Activated T-cell treated with anti-CD3 and anti-CD28 coated beads, Interleukin-2, amount 50 U/mL, for 48 hours (primary cell): ENCODE measurements at regions not wholly inside any gene's neighbourhood (a gene's known extent, or its start where the extent isn't known, plus 50 kb on each side); places are given as distances from the start of the nearest gene placed in this dataset.
"Not testable (repeated sequence)": the region's sequence is repeated elsewhere in the genome, so short reads cannot be mapped to it uniquely, and the experiment has no call there.

ENCODE experiments used
- DNase-seq, 2 experiments: peaks; one replicate each; pipeline ENCODE4 v3.0.0-alpha.2; 2020

DNA sequence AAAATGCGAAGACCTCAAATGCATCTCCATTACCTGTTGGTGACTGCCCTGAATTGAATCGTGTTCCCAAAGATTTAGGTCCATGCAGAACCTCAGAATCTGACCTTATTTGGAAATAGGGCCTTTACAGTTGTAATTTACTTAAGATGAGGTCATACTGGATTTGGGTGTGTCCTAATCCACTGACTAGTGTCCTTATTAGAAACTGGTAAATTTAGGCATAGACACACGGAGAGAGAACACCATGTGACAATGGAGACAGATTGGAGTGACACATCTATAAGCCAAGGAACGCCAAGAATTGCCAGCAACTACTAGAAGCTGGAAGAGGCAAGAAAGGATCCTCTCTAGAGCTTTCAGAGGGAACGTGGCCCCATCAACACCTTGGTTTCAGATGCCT, 203.1 kb downstream of the SMAD2 start:
- no peak for DNase-seq

GRCh38 chr18:47726550-47726949, 203.9 kb downstream of the SMAD2 start:
- no peak for DNase-seq

DNA sequence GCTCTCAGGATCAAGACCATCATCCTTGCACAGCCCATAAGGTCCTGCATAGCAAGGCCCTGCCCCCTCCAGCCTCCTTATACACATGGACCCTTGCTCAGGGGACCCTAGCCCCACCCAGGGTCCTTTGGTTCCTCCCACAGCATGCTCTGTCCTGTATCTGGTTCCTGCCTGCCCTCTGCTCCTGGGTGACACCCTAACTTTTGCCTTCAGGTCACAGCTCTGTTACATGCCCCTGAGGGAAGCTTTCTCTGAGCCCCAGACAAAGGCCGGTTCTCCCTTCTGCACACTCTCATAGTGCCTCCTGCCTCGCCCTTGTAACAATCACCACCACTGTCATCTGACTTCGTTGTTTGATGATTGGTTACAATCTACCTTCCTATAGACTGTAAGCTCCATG, 204.8 kb downstream of the SMAD2 start:
- no peak for DNase-seq

DNA sequence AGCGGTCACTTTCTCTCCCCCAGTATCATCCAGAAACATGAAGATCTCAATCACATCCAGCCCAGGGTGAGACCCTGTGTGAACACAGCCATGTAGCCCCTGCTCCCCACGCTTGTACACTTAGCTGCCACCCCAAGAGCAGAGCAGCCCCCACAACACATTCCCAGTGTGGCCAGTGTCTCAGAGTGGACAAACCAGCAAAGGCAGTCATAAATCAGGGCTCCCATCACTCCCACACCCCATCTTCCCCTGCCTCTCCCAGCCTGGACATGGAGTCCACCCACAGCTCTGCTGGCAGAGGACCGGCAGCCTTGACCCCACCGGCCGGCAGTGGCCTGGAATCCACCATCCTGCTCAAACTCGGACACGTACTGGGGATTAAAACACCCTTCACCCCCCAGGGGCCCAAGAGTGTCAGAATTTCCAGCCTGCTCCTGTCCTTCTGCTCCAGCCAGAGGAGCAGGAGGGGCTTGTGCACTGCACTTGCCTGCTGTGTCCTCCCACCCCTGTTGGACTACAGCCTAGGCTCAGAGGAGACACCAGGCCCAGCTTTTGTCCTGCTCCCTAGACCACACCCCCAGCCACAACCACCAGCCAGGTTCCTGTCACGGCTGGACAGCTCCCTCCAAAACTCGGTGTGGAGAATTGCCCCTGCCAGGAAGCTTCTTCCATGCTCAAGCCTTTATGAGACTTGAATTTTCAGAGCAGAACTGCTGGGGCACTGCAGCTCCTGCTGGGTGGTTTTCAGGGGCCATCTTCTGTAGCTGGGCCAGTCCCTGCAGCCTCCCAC, 206.1 kb downstream of the SMAD2 start:
- DNase-seq: no peak

- DNase-seq: no peak
Observed at GRCh38 chr18:47721876-47722275, 208.6 kb downstream of the SMAD2 start.

GRCh38 chr18:47720741-47721140, 209.7 kb downstream of the SMAD2 start:
- no peak for DNase-seq

GRCh38 chr18:47719096-47719780, 211.2 kb downstream of the SMAD2 start:
- DNase-seq: no peak

DNA sequence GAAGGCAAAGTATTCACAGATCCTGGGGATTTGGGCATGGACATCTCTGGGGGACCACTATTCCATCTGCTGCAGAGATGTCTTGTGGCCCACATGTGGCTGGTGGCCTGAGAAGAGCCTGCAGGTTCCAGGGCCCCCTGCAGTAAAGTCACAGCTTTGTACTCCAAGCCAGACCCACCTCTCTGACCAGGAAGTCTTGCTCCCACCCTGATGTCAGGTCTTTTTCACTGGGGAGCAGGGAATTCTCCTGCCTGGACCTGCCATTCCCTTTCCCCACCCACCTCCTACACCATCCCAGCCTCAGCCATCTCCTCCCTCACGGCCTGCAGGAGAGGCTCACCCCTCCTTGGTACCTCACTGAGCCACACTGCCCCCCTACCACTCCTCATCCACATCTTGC, 211.8 kb downstream of the SMAD2 start:
- DNase-seq: no peak

DNA sequence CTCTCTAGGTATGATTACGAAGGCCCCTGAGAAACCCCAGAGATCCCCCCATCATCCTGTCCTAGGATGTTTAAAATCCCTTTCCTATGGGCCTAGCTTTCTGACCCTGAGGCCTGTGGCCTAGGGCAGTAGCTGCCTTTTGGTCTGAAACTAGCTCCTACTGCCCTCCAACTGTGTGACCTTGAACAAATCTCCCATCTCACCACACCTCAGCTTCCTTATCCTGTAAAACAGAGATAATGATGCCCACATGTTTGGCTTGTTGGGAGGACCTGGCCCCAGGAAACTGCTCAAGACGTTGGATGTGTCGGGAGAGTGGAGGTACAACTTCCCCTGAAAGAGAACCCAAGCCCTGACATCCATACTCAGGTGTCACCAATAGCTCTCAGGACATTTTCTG, 213.2 kb downstream of the SMAD2 start:
- no peak for DNase-seq

DNA sequence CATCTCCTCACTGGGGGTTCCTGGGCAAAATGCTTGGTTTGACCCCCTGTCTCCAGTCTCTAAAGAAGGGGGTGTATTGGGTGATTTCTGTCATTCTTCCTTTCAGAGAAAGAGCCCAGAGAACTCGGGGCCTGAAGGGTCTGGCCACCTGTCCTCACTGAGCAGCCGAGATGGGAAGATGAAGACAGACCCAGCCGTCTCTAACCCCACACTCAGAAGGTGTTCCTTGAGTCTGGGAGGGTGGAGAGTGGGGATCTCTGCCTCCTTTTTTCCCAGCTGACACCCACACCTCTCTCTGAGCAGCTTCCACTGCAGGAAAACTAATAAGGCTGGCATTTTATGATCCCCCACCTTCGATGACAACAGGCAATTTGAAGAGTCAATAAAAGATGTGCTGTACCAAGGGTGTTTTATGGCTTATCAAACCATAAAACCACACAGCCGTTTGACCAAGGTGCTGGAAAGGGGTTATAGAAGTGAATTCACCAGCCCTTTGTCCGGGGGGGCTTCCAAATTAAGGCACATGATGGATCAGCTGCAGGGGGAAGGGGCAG, 213.8 kb downstream of the SMAD2 start:
- no peak for DNase-seq

GRCh38 chr18:47710451-47710850, 220.0 kb downstream of the SMAD2 start:
- no peak for DNase-seq

- no peak for DNase-seq
Observed at GRCh38 chr18:47709556-47709955, 220.9 kb downstream of the SMAD2 start.

DNA sequence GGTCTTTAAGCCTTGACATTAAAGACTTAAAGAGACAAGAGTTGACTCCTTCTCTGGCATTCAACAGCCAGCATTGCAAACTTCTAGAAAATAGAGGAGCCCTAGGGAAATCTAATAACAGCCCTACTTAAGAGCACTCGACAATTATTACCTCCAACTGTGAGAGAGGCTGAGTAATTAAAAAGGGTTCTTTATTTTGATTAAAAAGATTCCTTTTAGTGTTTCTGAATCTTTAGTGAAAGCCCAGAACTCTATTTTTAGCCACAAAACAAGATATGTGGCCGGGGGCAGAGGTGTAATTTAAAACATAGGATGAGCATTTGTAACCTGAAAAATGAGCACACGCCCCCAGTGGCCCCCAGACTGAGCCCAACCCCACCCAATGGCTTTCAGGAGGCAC, 222.3 kb downstream of the SMAD2 start:
- DNase-seq: no peak

GRCh38 chr18:47701134-47701533, 229.3 kb downstream of the SMAD2 start:
- DNase-seq: no peak

GRCh38 chr18:47696870-47697269, 233.6 kb downstream of the SMAD2 start:
- DNase-seq: no peak

DNA sequence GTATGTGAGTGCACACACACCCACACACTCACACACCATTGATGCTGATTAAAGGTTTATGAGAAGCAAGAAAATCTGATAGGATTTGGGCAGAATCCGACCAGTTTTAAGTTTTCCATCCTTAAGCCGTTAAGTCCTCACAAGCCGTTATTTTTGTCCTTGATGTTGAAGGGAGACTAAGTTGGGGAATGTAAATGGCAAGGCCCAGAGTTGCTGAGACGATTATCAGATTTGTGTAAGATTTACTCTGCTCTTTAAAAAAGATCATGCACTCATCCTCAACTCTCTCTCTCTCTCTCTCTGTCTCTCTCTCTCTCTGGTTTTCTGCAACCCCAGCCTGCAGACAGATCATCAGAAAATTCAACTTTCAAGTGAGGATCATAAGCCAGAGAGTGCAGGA, 238.8 kb downstream of the SMAD2 start:
- DNase-seq: no peak

- DNase-seq: not testable (repeated sequence)
Observed at GRCh38 chr18:47690778-47691177, 239.7 kb downstream of the SMAD2 start.

DNA sequence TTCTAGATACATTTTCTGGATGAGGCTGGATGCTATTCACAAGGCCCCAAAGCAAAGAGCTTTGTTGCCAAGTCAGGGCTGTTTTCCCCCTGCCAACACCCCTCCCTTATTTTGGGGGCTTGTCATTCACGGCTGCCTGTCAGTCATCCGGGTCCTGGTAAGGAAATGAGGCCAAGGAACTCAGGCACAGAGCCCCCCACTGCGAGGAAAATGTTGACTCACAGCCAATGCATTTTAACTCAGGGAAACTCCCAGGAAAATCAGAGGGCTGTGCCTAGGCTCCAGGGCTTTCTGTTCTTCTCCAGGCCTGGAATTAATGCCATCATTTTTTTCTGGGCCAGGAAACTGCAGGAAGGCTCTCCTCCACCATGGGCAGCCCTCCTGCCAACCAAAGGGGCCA, 241.1 kb downstream of the SMAD2 start:
- DNase-seq: no peak

DNA sequence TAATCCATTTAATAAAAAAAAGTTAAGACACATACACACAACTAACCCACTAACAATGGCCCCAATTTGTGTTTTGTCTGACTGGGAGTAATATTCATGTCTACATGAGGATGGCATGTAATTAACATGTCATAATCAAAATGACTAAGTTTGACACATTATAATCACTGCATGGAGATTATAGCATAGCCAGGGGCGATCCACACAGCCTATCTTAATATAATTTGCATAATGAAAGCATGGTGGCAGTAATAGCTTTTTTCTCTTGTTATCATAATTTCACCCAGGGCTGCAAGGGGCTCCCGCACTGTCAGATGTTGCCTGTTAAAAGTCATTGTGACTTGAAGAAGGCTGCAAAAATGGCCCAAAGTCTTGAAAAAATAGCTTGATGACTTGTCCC, 243.7 kb downstream of the SMAD2 start:
- no peak for DNase-seq

- no peak for DNase-seq
Observed at GRCh38 chr18:47683774-47684173, 246.7 kb downstream of the SMAD2 start.

DNA sequence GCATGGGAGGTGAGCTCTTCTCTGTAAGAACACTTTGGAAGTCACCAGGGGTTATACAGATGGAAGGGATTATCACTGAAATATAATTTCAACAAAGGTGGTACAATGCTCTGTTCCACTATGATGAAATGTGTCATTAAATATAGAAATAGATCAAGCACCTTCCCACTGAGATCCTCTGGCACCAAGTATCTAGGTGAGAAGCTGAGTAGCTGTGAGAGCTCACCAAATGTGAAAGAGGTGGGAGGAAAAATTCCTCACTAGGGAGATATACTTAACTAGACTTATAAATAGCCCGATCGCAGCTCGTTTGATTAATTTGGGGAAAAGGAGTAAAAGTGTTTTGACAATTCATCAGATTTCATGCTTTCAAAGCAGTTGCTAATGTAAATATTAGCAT, 247.6 kb downstream of the SMAD2 start:
- no peak for DNase-seq

DNA sequence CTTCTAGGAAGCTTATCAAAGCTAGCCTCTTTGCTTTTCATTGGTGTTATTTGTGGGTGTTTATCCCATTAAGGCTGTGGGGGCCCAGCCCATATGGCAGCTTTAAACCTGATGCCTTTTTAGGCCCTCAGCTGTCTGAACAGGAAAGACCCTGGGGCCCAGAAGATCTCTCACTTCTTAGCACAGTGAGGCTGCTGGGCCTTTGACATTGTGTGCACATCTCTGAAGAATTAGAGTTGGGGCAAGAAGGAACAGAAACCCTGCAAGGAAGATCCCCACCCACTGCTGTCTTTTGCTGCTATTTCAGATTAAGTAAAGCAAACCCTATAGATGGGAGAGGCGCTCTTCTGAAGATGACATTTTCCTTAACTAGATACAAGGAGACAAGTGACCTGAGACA, 250.0 kb downstream of the SMAD2 start:
- no peak for DNase-seq

GRCh38 chr18:47679864-47680263, 250.6 kb downstream of the SMAD2 start:
- no peak for DNase-seq

DNA sequence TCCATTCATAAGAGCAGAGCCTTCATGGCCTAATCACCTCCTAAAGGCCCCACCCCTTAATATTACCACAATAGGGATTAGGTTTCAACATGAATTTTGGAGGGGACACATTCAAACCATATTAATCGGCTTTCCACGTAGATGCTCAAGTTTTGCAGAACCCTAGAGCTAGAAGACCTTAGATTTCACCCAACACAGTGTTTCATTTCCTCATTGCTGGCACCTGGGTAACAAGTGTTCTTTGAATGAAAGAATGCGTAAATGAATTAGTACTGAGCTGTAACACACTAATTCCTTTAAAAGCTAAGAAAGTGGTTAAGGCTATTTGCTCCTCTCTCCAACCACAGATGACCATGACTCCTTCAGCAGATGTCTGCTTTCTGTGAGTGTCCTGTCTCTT, 252.5 kb downstream of the SMAD2 start:
- no peak for DNase-seq
